HepG2 (cell line): ENCODE measurements at regions not wholly inside any gene's neighbourhood (a gene's known extent, or its start where the extent isn't known, plus 50 kb on each side); places are given as distances from the start of the nearest gene placed in this dataset.

Experiments
- ARNT ChIP-seq: fragments of 450-650 bp; IDR thresholded peaks from 2 replicates; pipeline ENCODE4 v1.6.1; 2017
- BRD4 ChIP-seq: sonication (generic); formaldehyde crosslinking; IDR thresholded peaks from 2 replicates; pipeline ENCODE4 v1.4.0; 2020; ENCODE audit warnings: missing genetic modification reagents
- CEBPB ChIP-seq: IDR thresholded peaks from 2 replicates; pipeline ENCODE4 v1.6.1; 2011; ENCODE audit warnings: low read depth, low read length, improper control_type of control experiment, borderline replicate concordance
- CTCF ChIP-seq: sonication (generic); formaldehyde crosslinking; IDR thresholded peaks from 2 replicates; pipeline ENCODE4 v1.5.0; 2020; ENCODE audit warnings: mild to moderate bottlenecking, missing genetic modification reagents, moderate library complexity
- ELF4 ChIP-seq: sonication (generic); formaldehyde crosslinking; IDR thresholded peaks from 2 replicates; pipeline ENCODE4 v1.5.0; 2020; ENCODE audit warnings: missing genetic modification reagents, mild to moderate bottlenecking, moderate library complexity, borderline replicate concordance
- FOXA3 ChIP-seq: IDR thresholded peaks from 2 replicates; pipeline ENCODE4 v1.6.1; 2016; ENCODE audit warnings: missing genetic modification reagents, missing compliant biosample characterization
- HOXA5 ChIP-seq: sonication (generic); formaldehyde crosslinking; IDR thresholded peaks from 2 replicates; pipeline ENCODE4 v1.4.0; 2020; ENCODE audit warnings: missing genetic modification reagents
- MYC ChIP-seq: sonication (generic); formaldehyde crosslinking; IDR thresholded peaks from 2 replicates; pipeline ENCODE4 v1.9.0; 2021; ENCODE audit warnings: missing genetic modification reagents, borderline replicate concordance
- NCOR1 ChIP-seq: fragments of 200-600 bp; sonication (generic); IDR thresholded peaks from 2 replicates; pipeline ENCODE4 v1.7.0; 2017; ENCODE audit warnings: antibody characterized with exemption, low read length, borderline replicate concordance
- POLR2A ChIP-seq, 2 experiments: IDR thresholded peaks; 2 replicates each; pipeline ENCODE4 v1.6.1; 2011; ENCODE audit warnings: low read depth in 2 of 2, low read length in 2 of 2, mild to moderate bottlenecking in 1 of 2, moderate library complexity in 1 of 2; ENCODE audit not compliant: insufficient read depth in 1 of 2
- STAT6 ChIP-seq: sonication (generic); formaldehyde crosslinking; IDR thresholded peaks from 2 replicates; pipeline ENCODE4 v1.4.0; 2020; ENCODE audit warnings: missing genetic modification reagents, mild to moderate bottlenecking, borderline replicate concordance
- TAF1 ChIP-seq: sonication (generic); formaldehyde crosslinking; IDR thresholded peaks from 2 replicates; pipeline ENCODE4 v1.4.0; 2020; ENCODE audit warnings: missing genetic modification reagents
- YEATS2 ChIP-seq: sonication (generic); formaldehyde crosslinking; IDR thresholded peaks from 2 replicates; pipeline ENCODE4 v1.4.0; 2020; ENCODE audit warnings: missing genetic modification reagents, borderline replicate concordance

DNA sequence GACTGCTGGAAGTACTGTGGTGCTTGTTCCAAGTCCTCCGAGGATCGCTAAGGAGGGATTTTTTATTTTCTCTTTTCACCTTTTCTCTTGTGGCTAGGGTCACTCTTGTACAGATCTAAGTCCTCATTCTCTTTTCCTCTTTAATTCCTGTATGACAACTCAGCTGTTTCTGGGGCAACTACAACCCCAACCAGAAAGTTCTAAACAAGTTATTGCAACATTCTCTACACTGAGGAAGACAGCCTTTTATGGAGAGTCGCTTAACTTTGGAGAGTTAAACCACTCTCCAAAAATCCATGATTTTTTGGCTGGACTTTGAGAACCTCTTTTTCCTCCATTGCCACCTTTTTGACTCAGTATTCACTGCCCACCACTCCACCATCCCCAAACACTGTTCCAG lies 74.0 kb upstream of the SESTD1 start:
- TF ChIP-seq YEATS2 (CRISPR knock-in tag) (no peak), ARNT (no peak), MYC (no peak), HOXA5 (no peak), BRD4 (no peak), TAF1 (no peak), CEBPB (peak; percentile 68), POLR2A (IDR thresholded peaks at IDR 0.05; ENCODE audit: insufficient read depth in 1 of 2, low read depth in 2 of 2, low read length in 2 of 2) (no peak), CTCF (CRISPR knock-in tag) (no peak), ELF4 (CRISPR knock-in tag) (no peak), STAT6 (CRISPR knock-in tag) (no peak), FOXA3 (no peak), NCOR1 (no peak)
